ENCODE measurements at regions not wholly inside any gene's neighbourhood (a gene's known extent, or its start where the extent isn't known, plus 50 kb on each side); places are given as distances from the start of the nearest gene placed in this dataset.

DNA sequence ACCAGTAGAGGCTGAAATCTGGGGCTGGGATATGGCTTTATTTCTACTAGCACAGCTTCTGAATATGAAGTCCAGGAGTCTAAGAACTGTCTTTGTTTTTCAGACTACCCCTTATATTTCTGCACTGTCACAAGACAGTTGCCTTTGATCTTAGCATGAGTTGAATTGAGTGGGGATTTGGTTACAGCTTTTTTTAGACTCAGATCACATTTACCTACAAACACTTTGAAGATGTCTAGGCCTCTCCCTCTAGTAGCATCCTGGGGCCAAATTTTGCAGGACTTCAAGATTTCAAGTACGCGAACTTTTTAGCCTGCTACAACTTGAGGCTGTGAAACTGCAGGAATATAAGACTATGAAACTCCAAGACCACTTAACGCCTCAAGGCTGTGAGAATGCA lies 240.2 kb downstream of the NEBL start:
- TF ChIP-seq, protein P1, sequence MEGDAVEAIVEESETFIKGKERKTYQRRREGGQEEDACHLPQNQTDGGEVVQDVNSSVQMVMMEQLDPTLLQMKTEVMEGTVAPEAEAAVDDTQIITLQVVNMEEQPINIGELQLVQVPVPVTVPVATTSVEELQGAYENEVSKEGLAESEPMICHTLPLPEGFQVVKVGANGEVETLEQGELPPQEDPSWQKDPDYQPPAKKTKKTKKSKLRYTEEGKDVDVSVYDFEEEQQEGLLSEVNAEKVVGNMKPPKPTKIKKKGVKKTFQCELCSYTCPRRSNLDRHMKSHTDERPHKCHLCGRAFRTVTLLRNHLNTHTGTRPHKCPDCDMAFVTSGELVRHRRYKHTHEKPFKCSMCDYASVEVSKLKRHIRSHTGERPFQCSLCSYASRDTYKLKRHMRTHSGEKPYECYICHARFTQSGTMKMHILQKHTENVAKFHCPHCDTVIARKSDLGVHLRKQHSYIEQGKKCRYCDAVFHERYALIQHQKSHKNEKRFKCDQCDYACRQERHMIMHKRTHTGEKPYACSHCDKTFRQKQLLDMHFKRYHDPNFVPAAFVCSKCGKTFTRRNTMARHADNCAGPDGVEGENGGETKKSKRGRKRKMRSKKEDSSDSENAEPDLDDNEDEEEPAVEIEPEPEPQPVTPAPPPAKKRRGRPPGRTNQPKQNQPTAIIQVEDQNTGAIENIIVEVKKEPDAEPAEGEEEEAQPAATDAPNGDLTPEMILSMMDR (IDR thresholded peaks at IDR 0.05): no peak
- TF ChIP-seq POLR2A (IDR thresholded peaks at IDR 0.05): no peak

Measured in esophagus squamous epithelium (tissue), 4 donors.